NCI-H1092 (cell line): ENCODE measurements at regions not wholly inside any gene's neighbourhood (a gene's known extent, or its start where the extent isn't known, plus 50 kb on each side); places are given as distances from the start of the nearest gene placed in this dataset.
A peak's percentile ranks its signal among the peaks of the same experiment; 100 is the strongest.

Source experiments
- DNase-seq: peaks from one replicate; lab custom pipeline; 2025; lab: John Stamatoyannopoulos, UW

DNA sequence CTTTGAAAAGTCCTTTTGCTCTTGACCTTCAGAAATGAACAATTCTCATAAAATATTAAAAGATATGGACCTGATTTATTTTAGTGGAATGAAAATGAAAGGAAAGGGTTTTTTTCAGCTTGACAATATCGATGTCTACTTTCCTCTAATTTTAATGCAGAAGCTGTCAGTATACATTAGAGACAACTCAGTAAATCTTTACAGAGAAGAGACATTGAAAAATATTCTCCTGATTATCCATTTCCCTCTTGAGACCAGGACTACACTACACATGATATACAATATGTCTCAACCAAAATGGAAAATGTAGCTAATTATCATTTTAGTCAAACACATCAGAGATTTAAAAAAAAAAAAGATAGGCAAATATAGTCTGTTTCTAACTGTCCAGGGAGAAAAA, 288.5 kb upstream of the NUDT12 start:
- no peak for DNase-seq

DNA sequence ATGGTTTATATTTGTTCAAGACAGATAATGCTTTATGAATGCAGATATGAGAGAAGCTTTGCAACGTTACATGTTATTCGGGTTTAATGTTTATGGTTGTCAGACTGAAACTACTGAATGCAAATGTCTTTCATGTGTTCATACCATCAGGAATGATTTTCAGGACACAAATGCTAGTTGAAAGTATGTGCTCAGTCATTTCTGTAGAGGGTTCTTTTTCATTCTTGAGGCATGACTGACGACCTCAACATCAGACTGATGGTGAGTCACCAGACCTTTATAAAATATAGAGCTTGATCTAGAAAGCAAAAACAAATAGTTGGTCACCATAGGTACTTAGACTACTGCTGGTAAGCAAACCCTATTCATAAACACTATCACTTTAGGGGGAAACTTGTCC, 287.3 kb upstream of the NUDT12 start:
- no peak for DNase-seq

DNA sequence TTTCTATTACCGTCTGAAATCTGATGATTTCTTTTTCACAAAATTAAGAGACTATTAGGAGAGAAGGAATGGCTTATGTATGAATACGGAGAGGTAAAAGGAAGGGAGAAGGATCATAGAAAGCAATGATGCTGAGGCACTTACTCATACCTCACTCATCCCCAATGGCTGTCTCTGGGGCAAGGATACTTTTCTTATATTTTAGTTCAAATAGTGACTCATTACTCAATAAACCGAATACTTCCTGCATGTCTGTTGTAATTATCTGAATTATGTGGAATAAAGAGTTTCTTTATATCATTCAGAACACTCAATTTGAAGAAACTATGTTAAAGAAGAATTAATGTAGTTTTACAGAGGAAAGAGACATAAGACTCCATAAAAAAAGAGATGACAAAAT, 284.5 kb upstream of the NUDT12 start:
- DNase-seq, result no peak

DNA sequence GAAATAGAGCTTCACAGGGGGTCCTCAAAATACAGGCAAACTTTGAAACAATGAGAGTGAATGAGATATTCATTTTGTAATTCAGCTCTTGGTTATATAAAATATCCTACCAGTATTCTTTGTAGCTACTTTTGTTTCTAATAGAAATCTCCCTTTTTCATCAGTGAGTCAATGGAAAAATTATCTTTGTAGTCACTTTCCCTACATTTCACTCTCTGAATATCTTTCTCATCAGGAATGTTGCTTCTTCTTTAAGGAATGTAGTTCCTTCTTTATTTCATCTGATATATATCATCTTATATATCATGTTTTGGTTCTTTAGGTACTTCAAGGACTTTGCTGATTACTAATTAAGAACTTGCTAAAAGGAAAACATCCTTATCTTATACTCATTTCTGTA, 280.3 kb upstream of the NUDT12 start:
- no peak for DNase-seq

DNA sequence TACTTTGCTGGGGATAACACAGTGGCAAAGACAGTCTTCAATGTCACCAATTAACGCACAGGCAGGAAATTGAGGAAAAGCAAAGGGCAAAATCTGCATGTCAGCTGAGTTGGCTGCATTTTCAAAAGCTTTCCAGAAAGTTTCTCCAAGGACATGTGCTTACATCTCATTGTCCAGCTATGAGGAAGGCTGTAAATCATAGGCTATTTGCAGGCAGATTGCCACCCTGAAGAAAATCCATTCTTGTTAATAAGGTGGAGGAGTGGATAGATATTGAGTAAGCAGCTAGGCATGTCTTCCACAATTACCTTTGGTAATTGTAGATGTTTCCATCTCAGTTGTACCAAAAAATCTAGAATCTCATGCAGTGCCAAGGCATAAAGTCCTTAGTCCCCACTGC, 278.0 kb upstream of the NUDT12 start:
- no peak for DNase-seq

DNA sequence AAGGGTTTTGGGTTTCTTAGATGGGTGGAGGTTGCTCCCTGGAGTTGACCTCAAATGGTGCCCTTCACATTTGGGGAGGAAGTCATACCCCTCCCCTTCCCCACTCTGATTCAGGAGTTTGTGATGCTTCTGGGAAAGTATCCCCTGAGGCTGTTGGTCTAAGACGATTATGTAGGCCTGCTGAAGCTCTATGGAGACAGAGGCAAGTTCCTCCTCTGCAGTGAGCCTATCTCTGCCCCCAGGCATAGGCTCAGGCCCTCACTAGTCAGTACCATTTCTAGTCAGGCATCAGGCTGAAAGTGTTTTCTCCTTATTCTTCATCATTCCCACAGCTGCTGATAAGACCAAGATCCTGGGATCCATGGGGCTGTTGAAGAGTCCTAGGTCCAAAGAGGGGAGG, 271.6 kb upstream of the NUDT12 start:
- no peak for DNase-seq

DNA sequence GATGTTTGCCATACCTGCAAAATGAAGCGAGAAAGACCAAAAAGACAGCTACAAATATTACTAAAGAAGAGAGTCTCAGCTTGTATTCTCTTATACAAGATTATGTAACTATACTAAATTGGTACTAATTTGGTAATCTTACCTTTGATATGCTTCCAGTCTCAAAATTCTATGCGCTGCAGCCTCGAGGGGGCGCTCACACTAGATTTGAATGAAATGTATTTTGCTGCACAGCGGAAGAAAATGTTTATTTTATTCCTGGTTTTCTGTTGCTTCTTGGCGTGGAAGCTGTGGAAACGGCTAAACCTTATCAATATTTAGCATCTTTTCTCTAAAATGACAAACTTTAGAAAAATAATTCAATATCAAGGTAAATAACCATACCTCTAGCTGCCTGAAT, 267.0 kb upstream of the NUDT12 start:
- no peak for DNase-seq

DNA sequence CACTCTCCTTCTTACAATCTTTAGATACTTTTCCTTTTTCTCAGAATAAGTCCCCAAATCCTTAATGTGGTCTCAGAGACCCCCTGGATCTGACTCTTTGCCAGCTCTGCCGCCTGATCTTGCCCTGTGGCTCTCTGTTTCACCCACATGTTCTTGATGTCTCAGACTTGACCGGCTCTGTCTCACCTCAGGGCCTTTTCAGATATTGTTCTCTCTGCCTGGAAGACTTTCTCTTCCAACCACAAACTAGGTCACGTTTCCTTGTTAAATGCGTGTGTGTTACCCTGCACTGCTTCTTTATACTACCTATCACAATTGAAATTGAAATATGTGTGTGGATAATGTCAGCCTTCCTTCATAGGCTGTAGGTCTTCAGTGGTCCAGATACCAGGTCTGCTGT, 265.4 kb upstream of the NUDT12 start:
- no peak for DNase-seq

DNA sequence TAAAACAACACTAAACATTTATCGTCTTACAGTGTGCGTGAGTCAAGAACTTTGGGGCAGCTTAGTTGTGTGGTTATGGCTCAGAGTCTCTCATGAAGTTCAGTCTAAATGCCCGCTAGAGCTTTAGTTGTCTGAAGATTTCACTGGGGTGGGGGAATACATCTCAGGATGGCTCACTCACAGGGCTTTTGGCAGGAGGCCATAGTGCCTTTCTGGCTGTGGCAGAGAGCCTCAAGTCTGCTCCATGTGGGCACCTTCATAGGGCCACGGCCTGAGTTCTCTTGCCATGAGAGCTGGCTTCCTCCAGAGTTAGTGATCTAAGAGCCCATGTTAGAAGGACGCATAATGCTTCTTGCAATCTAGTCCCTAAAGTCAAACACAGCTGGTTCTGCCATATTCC, 258.8 kb upstream of the NUDT12 start:
- DNase-seq, result no peak

DNA sequence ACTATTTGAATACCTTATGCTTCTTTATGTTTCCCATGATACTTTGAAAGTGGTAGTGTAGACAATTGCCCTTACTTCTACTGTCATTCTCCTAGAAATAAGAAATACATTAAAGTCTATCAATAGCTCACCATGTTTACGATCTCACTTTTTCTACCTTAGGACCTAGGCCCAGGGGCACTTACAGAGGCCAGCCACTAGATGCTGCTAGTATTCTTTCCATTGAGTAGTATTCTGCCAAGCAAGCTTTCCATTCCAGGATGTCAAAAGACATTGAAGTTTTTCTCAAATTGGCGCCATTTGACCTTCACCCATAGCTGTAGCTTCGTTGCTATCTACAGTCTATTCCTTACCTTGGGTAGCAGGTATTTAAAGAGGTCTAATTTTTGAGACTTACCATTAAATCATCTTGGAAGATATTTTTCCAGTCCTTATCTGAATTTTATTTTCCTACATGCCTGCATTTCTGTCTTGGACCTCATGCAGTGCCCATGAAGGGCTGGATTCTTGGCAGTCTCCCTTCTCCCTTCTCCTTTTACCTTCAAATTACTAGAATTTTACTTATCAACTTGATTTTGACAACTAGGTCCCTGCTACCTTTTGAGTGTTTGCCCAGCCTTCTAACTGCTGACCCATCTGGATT, 246.0 kb upstream of the NUDT12 start:
- peak; percentile 44 for DNase-seq

DNA sequence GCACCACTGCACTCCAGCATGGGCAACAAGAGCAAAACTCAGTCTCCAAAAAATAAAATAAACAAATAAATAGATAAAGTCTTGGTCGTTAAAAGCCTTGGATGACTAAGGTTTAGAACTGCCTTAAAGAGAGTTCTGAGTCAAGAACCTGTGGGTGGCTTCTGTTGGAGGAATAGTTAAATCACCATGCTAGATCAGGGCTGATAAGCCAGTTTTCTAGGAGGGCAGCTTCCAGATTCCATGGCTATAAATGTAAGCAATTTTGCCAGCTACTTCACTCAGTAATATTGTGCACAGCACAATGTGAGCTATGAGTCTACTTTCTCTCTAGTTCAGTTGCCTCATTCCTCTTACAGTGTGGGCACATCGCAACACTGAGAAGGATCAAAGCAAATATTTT, 242.1 kb upstream of the NUDT12 start:
- no peak for DNase-seq

DNA sequence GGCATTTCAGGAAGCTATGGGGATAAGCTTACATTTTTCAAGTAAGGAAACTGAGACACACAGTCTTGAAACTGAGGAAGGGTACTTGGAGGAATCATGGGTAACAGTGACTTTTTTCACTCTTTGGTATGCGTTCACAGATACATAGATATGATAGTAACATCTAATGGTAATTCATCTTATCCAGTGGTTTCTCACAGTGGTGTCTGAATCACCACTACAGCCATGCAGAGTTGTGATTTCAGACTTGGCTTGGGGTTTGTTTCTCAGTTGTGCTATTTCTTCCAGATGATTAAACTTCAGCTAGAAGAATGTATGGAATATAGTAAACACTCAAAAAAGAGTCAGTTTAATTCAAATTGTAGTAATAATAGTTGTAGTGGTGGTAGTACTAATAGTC, 239.1 kb upstream of the NUDT12 start:
- DNase-seq, result no peak

DNA sequence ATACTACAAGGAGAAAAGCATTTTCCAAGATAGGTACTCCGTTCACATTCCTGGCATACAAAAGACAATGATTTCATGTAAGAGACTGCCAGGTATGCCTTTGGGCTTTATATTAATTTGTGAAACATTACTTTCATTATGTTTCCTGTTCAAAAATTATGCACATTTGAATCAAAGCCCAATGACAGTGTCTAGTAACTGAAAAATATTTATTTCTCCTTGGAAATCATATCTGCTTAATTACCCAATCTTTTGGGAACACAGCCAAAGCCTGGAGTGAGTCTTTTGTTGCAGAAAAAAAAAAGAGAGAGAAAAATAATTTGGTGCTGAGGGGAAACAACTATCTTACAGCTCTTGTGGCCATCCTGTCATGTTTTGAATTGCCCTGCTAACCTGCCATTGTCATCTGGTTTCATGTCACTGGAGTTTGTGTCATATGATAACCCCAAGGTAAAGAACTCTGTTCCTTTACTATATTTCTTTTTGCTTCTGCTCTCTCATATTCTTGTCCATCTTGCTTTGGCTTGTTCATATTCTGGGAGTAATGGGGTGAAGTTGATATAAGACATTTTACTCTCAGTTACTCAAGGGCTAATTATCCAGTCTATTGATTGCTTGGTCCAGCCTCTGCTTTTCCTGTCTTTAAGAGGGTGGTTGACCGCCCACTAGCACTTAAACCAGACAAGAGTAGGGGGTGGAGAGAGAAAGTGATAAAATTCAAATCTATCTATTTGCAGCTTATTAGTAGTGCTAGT, 238.3 kb upstream of the NUDT12 start:
- DNase-seq, result no peak

DNA sequence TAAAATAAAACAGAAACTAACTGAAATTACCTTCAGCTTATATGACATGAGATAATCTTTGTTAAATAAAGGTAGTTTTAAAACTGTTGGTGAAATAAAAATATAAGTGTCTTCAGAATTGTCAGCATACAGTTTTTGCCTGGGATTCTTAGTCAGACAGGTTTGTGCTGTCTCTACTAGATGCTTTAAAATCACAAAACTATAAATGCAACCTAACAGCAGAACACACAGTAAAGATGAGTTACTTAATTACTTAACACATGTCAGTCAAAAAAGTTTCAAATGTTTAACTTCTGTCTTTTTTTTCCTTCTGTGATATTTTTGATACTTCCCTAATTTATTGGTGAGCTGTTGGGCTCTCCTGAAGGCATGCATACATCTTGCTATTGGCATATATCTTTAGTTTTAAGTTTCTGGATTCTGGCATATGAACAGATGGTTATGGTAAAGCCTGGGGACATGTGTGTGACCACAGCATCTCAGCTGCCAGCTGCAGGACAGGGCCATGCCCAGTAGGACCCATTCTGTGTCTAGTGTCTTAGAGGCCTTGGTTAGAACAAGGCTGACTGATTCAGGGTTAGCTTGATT, 231.1 kb upstream of the NUDT12 start:
- no peak for DNase-seq

DNA sequence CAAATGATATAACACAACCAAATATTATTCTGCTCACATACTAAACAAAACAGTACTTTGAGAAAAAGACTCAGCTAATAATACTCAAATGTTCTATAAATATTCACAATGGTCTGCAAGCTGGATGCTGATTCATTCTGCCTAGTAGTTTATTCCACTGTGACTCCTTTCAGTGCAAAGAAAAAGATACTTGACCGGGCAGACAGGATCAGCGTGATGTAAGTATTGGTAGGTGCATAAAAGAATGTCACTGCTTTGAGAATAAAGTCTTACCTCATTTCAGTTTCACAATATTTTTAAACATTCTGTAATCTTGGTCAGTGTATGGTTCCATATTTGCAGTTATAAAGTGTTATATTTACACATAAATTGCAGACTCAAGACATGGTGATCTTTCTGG, 223.0 kb upstream of the NUDT12 start:
- no peak for DNase-seq

DNA sequence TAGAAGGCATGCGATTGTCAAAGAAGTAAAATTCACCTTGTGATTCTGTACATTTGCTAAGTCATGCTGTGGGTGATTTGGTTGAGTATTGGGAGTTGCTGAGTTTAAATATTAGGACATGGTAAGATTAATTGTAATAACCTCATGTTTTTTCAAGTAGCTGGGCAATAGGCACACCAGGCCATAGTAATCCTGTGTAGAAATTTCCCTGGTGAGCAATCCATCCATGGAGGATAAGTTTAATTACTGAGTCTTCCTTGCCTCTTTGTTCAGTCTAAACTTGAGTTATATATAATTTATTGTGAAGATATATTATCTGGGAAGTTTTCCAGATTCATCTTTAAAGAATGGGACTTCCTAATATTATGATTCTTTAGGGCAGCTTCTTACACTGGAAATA, 221.1 kb upstream of the NUDT12 start:
- no peak for DNase-seq

DNA sequence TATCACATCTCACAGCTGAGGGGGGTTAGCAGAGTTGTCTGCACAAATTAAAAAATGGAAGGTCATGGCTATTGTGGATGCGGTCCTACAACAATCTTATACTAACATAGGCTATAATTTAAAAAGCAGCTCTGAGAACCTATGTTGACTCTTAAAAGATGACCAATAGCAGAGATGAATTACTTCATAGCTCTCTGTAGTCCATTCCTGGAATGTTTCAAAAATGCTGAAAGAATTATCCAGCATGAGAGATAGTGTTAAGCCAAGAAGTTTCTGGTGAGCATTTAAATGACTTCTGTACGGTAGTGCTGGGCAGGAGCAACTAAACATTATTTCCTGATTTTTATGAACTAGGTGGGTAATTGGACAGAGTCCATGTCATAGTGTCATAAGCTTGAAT, 218.2 kb upstream of the NUDT12 start:
- no peak for DNase-seq

DNA sequence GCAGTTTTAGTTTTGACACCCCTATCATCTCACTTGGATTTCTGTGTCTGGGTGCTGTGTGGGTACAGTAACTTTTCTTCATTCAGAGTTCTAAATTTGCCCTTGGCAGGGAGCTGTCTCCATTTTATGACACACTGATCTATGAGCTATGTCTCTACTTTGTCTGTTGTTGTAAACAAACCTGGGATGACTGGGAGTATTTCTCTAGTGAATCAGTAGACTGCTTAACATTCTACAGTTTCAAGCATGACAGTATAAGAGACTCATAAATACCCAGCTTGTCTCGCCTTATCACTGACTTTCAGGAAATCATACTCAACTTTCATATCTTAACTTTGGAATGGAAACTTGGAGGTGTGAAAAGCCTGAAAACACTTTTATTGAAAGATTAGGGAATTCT, 212.1 kb upstream of the NUDT12 start:
- no peak for DNase-seq

DNA sequence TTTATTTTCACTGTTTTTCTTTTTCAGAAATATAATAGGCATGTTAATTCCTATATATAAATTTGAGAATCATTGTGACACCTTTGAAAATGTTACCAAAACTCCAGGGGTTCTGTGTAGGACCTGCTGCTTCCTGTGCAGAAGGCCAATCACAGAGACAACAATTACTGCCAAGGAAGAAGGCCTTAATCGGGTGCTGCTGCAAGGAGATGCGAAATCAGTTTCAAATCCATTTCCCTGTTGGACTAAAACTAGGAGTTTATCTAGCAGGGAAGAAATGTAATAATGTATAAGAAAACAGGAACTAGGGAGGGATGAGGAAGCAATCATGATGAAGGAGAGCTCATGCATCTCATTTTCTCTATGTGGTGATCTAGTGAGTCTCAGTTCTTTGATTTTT, 209.7 kb upstream of the NUDT12 start:
- no peak for DNase-seq

DNA sequence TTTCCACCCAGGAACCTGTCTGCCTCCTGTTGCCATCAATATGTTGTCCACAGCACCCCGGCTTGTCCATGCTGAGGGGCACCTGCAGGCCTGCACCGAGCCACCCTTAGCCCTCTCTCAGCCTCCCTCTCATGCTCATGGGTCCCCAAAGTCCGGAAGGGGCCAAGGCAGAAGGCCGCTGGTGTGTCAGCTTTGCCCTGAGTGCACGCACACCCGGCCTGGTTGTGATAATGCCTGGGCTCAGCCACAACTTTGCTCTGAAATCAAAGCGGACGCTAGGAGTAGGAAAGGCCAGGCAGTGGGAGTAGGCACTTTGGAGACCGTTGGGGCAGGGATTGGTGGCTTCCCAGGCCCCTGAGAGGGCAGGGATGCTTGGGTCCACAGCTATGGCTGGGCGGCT, 201.8 kb upstream of the NUDT12 start:
- no peak for DNase-seq

DNA sequence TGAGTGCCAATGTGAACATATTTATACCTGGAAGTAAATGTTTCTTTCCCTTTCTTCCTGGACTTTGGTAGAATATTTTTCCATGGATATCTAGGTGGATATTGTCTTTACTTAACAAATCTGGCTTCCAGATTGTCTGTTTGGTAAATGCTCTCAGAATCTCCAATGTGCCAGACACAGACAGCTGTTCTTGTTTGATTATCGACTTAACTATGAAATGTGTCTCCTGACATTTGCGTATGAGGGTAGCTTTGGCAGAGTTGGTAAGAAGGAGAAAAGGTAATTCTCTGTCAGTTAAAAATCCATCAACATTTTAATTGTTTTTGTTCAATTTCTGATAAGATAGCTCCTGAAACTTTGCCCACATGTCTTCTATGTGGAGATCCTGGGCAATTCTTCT, 196.4 kb upstream of the NUDT12 start:
- no peak for DNase-seq

DNA sequence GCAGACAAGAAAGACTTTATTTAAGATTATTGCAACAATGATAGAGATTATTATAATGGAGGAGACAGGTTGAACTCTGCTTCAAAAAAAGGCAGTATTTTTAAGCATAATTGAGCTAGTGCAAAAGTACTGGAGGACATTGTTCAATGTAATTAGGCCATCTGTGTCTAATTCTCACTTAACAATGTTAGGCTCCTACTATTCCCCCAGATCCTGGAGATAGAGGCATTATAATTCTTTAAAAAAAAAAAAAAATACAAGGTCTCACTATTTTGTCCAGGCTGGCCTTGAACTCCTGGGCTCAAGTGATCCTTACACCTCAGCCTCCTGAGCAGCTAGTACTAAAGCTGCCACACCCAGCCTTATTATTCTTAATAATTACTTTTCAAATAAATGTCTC, 193.4 kb upstream of the NUDT12 start:
- no peak for DNase-seq

DNA sequence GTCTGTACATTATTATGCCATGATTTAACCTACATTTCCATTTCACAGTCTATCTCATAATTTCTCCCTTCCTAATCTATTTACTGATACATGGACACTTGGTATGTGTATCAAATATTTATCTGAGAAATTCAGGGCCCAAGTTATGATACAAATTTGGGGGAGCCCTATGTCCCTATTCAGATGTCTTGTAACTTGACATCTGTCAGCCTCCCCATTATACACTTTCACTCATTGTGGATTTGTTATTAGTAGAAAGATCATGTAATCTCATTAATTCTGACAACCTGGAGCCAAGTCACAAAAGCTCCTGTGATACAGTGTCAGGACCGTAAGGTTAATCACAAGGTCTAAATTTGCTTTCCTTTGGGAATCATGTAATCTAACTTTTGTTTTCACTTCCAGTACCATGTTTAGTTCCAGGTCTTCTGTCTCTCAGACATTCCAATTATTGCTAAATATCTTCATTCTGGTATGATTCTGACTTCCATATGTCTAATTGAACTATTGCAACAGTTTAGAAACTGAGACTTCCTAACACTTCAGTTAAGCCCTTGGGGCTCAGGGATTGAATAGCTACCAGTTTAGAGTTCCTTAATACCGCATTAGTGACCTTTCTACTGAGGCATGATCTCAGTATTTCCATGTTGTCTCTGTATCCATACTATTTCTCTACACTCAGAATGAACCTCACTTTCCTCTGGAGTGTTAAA, 182.9 kb upstream of the NUDT12 start:
- DNase-seq, result no peak
